GM12878 (cell line): ENCODE measurements at regions not wholly inside any gene's neighbourhood (a gene's known extent, or its start where the extent isn't known, plus 50 kb on each side); places are given as distances from the start of the nearest gene placed in this dataset.
"Not testable (repeated sequence)": the region's sequence is repeated elsewhere in the genome, so short reads cannot be mapped to it uniquely, and the experiment has no call there.

ENCODE experiments used
- ATAC-seq: fragments of 200-7000 bp; cut with Tn5 transposase; 3 replicates; pipeline ENCODE4 v1.9.1; 2020; ENCODE audit warnings: mild to moderate bottlenecking, moderate library complexity
- BruUV-seq: library from RNA; stranded (reverse); fragments of 400-500 nt; replicated peaks from 2 replicates; lab custom pipeline; 2021; lab: Mats Ljungman, UMichigan
- CTCF ChIA-PET: fragments of 300-600 bp; sonication (Branson Sonifier 250); formaldehyde crosslinking; extraction: SDS; loops from one replicate; lab custom pipeline; 2021; ENCODE audit warnings: inconsistent platforms; lab: Yijun Ruan, JAX
- POLR2A ChIA-PET: fragments of 350-600 bp; formaldehyde crosslinking; extraction: SDS; loops from one replicate; lab custom pipeline; 2021; ENCODE audit warnings: inconsistent platforms; lab: Charles Lee
- RAD21 ChIA-PET: fragments of 300-600 bp; sonication (Branson Sonifier 250); formaldehyde crosslinking; loops from one replicate; lab custom pipeline; 2023; ENCODE audit warnings: antibody characterized with exemption; ENCODE audit not compliant: unreplicated experiment; lab: Charles Lee
- SMC1A ChIA-PET: fragments of 300-600 bp; sonication (Branson Sonifier 250); formaldehyde crosslinking; loops from one replicate; lab custom pipeline; 2023; ENCODE audit not compliant: unreplicated experiment, uncharacterized antibody; lab: Charles Lee
- DNase-seq: peaks from one replicate; pipeline ENCODE4 v3.0.0-alpha.2; 2011; ENCODE audit warnings: low read depth, low spot score
- FAIRE-seq: peaks from 3 replicates; lab custom pipeline; 2011; peaks lifted over from hg19 to GRCh38; lab: Jason Lieb, UNC
- H2AFZ ChIP-seq: 2 replicates; pipeline ENCODE4 v1.6.0; 2011; ENCODE audit warnings: low read depth, low read length, control low read depth; ENCODE audit not compliant: control insufficient read depth
- H3K27ac ChIP-seq: 2 replicates; pipeline ENCODE4 v1.5.1; 2011; ENCODE audit warnings: control low read depth; ENCODE audit not compliant: control insufficient read depth, insufficient read depth
- H3K27me3 ChIP-seq, 2 experiments: replicated peaks in 1 of 2; 2 replicates each; pipeline versions ENCODE4 v1.6.0 to v1.6.1; 2011; ENCODE audit warnings: low read length in 1 of 2; ENCODE audit not compliant: control insufficient read depth in 2 of 2, insufficient read depth in 2 of 2
- H3K36me3 ChIP-seq, 2 experiments: 2 replicates each; pipeline ENCODE4 v1.5.1; 2011; ENCODE audit warnings: low read length in 1 of 2; ENCODE audit not compliant: control insufficient read depth in 2 of 2, insufficient read depth in 2 of 2
- H3K4me1 ChIP-seq: 2 replicates; pipeline ENCODE4 v1.6.1; 2011; ENCODE audit warnings: mild to moderate bottlenecking, low read length, moderate library complexity, mixed read lengths; ENCODE audit not compliant: control insufficient read depth, insufficient read depth
- H3K4me2 ChIP-seq: 2 replicates; pipeline ENCODE4 v1.6.0; 2011; ENCODE audit warnings: control low read depth; ENCODE audit not compliant: control insufficient read depth, insufficient read depth
- H3K4me3 ChIP-seq: fragments of 200-600 bp; sonication (generic); 2 replicates; pipeline ENCODE4 v1.5.1; 2016
- H3K79me2 ChIP-seq: 2 replicates; pipeline ENCODE4 v1.6.0; 2011; ENCODE audit warnings: low read length; ENCODE audit not compliant: control insufficient read depth, insufficient read depth
- H3K9ac ChIP-seq: 2 replicates; pipeline ENCODE4 v1.8.0; 2011; ENCODE audit warnings: low read length, control low read depth, mixed read lengths; ENCODE audit not compliant: control insufficient read depth, insufficient read depth
- H3K9me3 ChIP-seq: replicated peaks from 3 replicates; pipeline ENCODE4 v1.5.1; 2011; ENCODE audit warnings: mild to moderate bottlenecking, low read length; ENCODE audit not compliant: control insufficient read depth, insufficient read depth
- H4K20me1 ChIP-seq: 2 replicates; pipeline ENCODE4 v1.6.0; 2011; ENCODE audit not compliant: control insufficient read depth, insufficient read depth
- BRCA1 ChIP-seq: IDR thresholded peaks from 2 replicates; pipeline ENCODE4 v1.6.1; 2011; ENCODE audit warnings: low read depth, low read length, improper control_type of control experiment
- ESRRA ChIP-seq: IDR thresholded peaks from 2 replicates; pipeline ENCODE4 v1.6.1; 2012; ENCODE audit warnings: mild to moderate bottlenecking, low read length, improper control_type of control experiment
- FOS ChIP-seq: IDR thresholded peaks from 3 replicates; pipeline ENCODE4 v1.6.1; 2011; ENCODE audit warnings: borderline replicate concordance; ENCODE audit not compliant: insufficient read length; ENCODE audit errors: extremely low read depth
- GABPA ChIP-seq: IDR thresholded peaks from 2 replicates; pipeline ENCODE4 v1.6.1; 2014; ENCODE audit warnings: antibody characterized with exemption, low read depth, mild to moderate bottlenecking, inconsistent platforms
- HCFC1 ChIP-seq: fragments of 150-350 bp; IDR thresholded peaks from 2 replicates; pipeline ENCODE4 v1.6.1; 2014; ENCODE audit warnings: low read length
- MEF2A ChIP-seq: IDR thresholded peaks from 2 replicates; pipeline ENCODE4 v1.6.1; 2011; ENCODE audit warnings: low read depth, mild to moderate bottlenecking, low read length, moderate library complexity; ENCODE audit not compliant: insufficient read depth
- MEF2B ChIP-seq: fragments of 450-650 bp; IDR thresholded peaks from 2 replicates; pipeline ENCODE4 v1.6.1; 2018; ENCODE audit warnings: mild to moderate bottlenecking, moderate library complexity; ENCODE audit not compliant: partially characterized antibody, poor library complexity, severe bottlenecking
- MYB ChIP-seq: fragments of 150-350 bp; IDR thresholded peaks from 2 replicates; pipeline ENCODE4 v1.6.1; 2014; ENCODE audit warnings: mild to moderate bottlenecking, low read depth, low read length, borderline replicate concordance
- NBN ChIP-seq: fragments of 450-650 bp; IDR thresholded peaks from 2 replicates; pipeline ENCODE4 v1.6.1; 2016
- RBBP5 ChIP-seq: fragments of 200-600 bp; sonication (generic); conservative IDR thresholded peaks from 2 replicates; pipeline ENCODE4 v1.6.1; 2016
- SP1 ChIP-seq: IDR thresholded peaks from one replicate; pipeline ENCODE4 v1.6.1; 2011; ENCODE audit warnings: low read depth, low read length
- SREBF1 ChIP-seq: IDR thresholded peaks from 2 replicates; pipeline ENCODE4 v1.6.1; 2012; ENCODE audit warnings: mild to moderate bottlenecking, low read length
- TBL1XR1 ChIP-seq: IDR thresholded peaks from 2 replicates; pipeline ENCODE4 v1.6.1; 2012; ENCODE audit warnings: low read depth, low read length, improper control_type of control experiment
- WGBS: methylation state at CpG from one replicate; pipeline ENCODE4 v1.1.6; 2016; ENCODE audit warnings: low lambda C conversion rate; ENCODE audit not compliant: insufficient replicate concordance, insufficient coverage; ENCODE audit errors: missing lambda C conversion rate; 5-methylcytosine and 5-hydroxymethylcytosine counted together
- in situ Hi-C: fragments of 300-500 bp; cut with MboI; formaldehyde crosslinking; loops from 9 replicates; pipeline ENCODE4 v1.14.3; 2018; ENCODE audit warnings: mixed read lengths
- intact Hi-C: fragments of 100-400 bp; cut with micrococcal nuclease; formaldehyde crosslinking; loops from one replicate; pipeline ENCODE4 v1.14.2; 2022; ENCODE audit not compliant: unreplicated experiment
- TF ChIP-seq, protein P1 (sequence below): IDR thresholded peaks from 2 replicates; pipeline ENCODE4 v1.6.1; 2012; ENCODE audit warnings: low read depth, low read length, improper control_type of control experiment
- TF ChIP-seq, protein P2 (sequence below): fragments of 450-650 bp; IDR thresholded peaks from 2 replicates; pipeline ENCODE4 v1.6.1; 2017; ENCODE audit warnings: mild to moderate bottlenecking, moderate library complexity

DNA sequence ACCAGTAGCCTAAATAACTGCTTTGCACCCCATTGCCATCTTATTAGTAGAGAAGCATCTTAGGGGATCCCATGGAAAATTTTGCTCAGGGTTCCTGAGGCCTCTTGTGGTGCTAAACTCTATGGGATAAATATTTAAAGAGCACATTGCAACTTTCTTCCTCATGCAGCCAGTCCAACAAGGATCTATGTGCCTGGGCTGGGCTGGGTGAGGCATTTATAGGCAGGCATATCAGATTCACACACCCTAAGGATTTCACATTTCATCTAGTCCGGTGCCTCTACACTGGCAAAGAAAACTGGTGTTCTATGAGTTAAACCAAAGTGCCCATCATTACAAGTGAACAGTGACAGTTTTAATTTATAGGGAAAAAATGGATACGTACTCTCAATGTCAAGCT lies 512.3 kb downstream of the EDEM1 start:
- H3K9ac ChIP-seq: no peak overlapping the region
- POLR2A ChIA-PET: no interaction called here
- SMC1A ChIA-PET: no interaction called here
- CTCF ChIA-PET: no interaction called here
- intact Hi-C loops: no loop called here
- ATAC-seq (no peak), DNase-seq (no peak), FAIRE-seq (no peak)
- 50% methylated on average over 2 of the region's 2 CpGs for WGBS
- no peak overlapping the region for H3K4me3 ChIP-seq
- H2AFZ ChIP-seq: no peak overlapping the region
- H3K4me1 ChIP-seq: no peaks in the 10 kb centered on the region
- H3K36me3 ChIP-seq: no peaks in the 10 kb centered on the region
- no peak overlapping the region for H3K4me2 ChIP-seq
- no peaks in the 10 kb centered on the region for H3K79me2 ChIP-seq
- no peaks in the 10 kb centered on the region for H3K27me3 ChIP-seq
- RAD21 ChIA-PET: no interaction called here
- no TSS peak for BruUV-seq
- H3K27ac ChIP-seq: no peak overlapping the region
- TF ChIP-seq GABPA: no peak
- TF ChIP-seq, protein P1, sequence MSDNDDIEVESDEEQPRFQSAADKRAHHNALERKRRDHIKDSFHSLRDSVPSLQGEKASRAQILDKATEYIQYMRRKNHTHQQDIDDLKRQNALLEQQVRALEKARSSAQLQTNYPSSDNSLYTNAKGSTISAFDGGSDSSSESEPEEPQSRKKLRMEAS: no peak
- TF ChIP-seq BRCA1: no peak
- no peak for TF ChIP-seq RBBP5
- TF ChIP-seq MEF2A: no peak
- no peak for TF ChIP-seq ESRRA
- no peak for TF ChIP-seq SP1
- no peak for TF ChIP-seq NBN
- no peak for TF ChIP-seq TBL1XR1
- no peak for TF ChIP-seq MYB
- TF ChIP-seq, protein P2, sequence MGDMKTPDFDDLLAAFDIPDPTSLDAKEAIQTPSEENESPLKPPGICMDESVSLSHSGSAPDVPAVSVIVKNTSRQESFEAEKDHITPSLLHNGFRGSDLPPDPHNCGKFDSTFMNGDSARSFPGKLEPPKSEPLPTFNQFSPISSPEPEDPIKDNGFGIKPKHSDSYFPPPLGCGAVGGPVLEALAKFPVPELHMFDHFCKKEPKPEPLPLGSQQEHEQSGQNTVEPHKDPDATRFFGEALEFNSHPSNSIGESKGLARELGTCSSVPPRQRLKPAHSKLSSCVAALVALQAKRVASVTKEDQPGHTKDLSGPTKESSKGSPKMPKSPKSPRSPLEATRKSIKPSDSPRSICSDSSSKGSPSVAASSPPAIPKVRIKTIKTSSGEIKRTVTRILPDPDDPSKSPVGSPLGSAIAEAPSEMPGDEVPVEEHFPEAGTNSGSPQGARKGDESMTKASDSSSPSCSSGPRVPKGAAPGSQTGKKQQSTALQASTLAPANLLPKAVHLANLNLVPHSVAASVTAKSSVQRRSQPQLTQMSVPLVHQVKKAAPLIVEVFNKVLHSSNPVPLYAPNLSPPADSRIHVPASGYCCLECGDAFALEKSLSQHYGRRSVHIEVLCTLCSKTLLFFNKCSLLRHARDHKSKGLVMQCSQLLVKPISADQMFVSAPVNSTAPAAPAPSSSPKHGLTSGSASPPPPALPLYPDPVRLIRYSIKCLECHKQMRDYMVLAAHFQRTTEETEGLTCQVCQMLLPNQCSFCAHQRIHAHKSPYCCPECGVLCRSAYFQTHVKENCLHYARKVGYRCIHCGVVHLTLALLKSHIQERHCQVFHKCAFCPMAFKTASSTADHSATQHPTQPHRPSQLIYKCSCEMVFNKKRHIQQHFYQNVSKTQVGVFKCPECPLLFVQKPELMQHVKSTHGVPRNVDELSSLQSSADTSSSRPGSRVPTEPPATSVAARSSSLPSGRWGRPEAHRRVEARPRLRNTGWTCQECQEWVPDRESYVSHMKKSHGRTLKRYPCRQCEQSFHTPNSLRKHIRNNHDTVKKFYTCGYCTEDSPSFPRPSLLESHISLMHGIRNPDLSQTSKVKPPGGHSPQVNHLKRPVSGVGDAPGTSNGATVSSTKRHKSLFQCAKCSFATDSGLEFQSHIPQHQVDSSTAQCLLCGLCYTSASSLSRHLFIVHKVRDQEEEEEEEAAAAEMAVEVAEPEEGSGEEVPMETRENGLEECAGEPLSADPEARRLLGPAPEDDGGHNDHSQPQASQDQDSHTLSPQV: no peak
- no peak for TF ChIP-seq MEF2B
- no peak for TF ChIP-seq SREBF1
- TF ChIP-seq HCFC1: no peak
- TF ChIP-seq FOS: no peak
- H4K20me1 ChIP-seq: no peaks in the 10 kb centered on the region
- no peaks in the 10 kb centered on the region for H3K9me3 ChIP-seq
- in situ Hi-C loops: no loop called here

DNA sequence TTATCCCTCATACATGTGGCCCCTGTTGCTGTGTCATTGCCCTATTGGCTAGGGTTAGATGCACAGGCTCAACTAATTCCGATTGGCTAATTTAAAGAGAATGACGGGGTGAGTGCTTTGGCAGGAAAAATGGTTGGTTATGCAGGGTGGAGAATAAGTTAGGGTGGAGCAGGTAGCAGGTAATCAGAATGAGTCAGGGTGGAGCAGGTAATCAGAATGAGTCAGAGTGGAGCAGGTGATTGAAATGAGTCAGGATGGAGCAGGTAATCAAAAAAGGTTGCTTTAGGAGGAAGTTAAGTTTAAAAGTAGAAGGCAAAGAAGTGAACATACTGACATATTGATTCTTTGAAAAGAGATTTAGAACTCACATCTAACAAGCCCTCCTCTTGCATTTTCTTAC lies 513.5 kb downstream of the EDEM1 start:
- FAIRE-seq, H2AFZ ChIP-seq, BruUV-seq, CTCF ChIA-PET, H3K9me3 ChIP-seq, H3K4me3 ChIP-seq, H3K27me3 ChIP-seq, RAD21 ChIA-PET, in situ Hi-C loops, H3K27ac ChIP-seq, intact Hi-C loops, H3K4me2 ChIP-seq, H3K9ac ChIP-seq, H4K20me1 ChIP-seq, ATAC-seq, SMC1A ChIA-PET, H3K4me1 ChIP-seq, H3K79me2 ChIP-seq, DNase-seq, H3K36me3 ChIP-seq: not testable (repeated sequence)
- 59% methylated on average over 2 of the region's 2 CpGs for WGBS
- POLR2A ChIA-PET: interaction anchor here (1.1 kb wide), 1 partner anchor 12 kb away, joined by 3 read pairs; no protein-coding TSS in a partner anchor
